CD4-positive, alpha-beta T cell treated with Interferon gamma for 1 hour (primary cell): ENCODE measurements at regions not wholly inside any gene's neighbourhood (a gene's known extent, or its start where the extent isn't known, plus 50 kb on each side); places are given as distances from the start of the nearest gene placed in this dataset.

ENCODE experiments used
- DNase-seq: peaks from one replicate; pipeline ENCODE4 v3.0.0-alpha.2; 2020

DNA sequence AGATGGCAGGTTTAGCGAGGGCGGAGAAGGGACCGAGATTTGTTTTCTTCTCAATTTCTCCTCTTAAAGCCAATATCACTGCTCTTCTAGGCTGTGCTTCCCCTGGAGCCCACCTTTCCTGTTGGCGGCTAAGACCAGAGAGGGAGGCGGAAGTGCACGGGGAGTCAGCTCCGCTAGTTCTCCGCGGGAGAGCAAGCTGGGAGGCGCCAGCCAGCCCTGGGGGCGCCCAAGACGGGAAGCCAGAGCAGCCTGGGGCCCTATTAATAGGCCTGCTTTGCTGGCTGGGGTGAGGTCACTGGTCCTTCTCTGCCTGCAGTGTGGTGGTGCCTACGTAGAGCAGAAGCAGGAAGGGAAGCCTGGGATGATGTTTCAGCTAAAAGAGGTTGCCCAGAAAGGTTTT lies 61.6 kb downstream of the LSM5 start:
- no peak for DNase-seq

DNA sequence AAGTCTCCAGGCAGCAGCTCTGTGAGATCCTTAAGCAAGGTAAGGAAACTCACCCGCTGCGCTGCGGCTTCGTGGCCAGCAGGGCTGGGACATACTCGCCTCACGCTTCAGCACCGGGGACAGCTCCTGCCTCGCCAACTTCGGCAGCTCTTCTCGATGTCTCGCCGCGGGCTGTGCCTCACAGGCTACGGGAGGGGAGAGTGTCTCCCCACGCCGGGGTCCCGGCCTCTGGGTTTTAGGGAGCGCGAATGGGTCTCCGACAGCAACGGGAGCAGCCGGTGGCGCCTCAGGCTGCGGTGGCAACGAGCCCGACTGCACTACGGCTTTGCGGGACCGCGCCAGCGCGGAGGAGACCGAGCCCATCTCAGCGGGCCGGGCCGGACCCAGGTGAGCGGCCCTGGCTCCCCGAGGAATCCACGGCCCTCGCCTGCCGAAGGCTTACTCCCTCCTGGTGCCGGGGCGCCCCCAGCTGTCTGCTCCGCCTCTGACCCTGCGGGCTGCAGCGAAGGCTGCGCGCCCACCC lies 62.4 kb downstream of the LSM5 start:
- DNase-seq = peak; percentile 16

DNA sequence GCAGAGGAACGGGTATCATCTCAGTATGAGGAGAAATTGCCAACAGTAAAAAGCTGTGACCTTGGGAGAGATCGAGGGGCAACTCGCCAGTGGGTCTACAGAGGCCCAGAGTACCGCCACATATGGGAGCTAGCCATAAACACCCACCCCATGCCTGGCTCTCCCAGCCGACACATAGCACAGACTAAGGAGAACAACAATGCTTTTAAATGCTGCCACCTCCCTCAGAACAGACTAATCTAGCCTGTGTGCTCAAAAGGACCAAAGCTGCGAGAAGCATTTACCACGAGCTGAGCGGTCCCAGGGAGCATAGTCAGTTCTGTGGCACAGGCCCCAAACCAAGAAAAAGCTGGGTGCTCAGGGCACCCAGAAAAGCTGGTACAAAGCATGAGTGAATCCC lies 73.3 kb downstream of the LSM5 start:
- DNase-seq = no peak

DNA sequence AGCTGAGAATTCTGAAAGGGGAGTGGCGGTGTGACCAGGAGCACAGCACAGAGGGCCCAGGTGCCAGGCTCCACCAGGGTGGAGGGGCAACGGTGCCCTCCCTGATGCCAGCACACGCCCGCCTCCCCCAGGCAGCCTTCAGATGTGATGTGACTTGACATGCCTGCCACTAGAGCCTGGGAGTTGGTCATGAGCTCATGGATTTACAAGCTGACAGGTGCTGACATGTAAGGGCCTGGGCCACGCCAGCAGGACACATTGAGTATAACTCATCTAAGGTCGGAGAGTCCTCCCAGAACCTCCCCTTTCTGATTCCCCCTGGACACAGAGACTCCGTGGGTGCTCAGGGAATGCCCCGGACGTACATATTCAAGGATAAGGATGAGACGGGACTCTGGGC lies 74.2 kb downstream of the LSM5 start:
- DNase-seq = no peak

DNA sequence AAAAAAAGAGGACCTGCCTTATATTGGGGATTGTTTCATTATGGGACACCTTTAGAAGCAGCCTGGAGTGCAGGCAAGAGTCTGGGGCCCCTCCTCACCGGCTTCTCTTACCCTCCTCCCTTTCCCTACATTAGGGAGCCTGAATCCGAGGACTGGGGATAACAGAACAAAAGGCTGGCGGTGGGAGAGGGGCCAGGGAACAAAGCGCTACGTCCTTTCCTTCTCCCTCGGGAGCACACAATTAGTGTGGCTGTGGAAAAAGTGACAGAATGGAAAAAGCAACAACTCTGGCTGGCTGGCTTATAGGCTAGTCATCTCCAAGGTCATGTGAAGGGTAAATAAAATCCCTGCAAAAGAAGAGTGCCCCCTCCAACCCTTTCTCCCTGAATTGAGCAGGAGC lies 74.7 kb downstream of the LSM5 start:
- DNase-seq = no peak

DNA sequence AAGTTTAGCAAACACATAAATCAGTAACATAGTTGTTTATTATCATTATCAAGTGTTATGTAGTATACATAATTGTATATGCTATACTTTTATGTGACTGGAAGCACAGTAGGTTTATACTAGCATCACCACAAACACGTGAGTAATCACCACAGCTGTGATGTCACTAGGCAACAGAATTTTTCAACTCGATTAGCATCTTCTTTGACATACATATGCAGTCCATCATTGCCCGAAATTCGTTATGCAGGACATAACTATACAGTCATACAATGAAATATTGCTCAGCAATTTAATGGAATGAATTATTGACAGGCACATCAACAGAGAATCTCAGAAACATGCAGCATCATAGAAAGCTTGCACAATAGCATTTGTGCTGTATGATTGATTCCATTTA lies 77.7 kb downstream of the LSM5 start:
- no peak for DNase-seq

DNA sequence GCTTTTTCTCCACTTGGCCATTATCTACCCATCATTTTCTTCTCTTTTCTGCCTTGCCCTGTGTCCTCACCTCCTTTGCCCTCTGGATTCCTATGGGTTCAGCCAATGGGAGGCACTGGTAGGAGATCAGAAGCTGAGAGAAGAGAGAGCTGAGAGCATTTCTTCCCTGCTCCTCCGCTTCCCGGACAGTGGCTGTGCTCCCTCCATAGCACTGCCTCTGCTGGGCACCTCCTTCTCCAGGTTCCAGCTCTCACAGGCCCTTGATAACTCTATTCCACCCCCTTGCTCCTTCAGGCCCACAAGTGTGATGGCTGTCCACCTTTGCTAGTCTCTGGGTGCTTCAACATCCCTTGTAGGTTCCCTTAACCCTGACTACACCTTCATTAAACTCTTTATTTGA lies 79.6 kb downstream of the LSM5 start:
- no peak for DNase-seq

DNA sequence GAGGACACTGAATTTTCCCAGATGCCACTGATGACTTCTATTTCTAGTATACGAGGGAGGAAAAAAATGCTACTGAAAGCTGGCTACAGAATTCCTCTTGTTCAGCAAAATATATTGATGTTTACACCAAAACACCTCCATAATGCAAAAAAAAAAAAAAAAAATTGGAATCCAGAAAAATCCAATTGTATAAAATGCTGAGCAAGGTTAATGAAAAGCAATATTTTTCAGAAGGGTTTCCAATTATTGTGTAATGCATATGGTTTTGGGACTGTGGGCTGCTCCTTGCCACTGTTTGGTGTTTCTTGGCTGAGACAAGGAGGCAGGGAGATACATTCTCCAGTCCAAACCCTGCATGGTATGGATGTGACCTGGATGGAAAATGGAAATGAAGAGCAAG lies 83.8 kb downstream of the LSM5 start:
- DNase-seq = no peak

DNA sequence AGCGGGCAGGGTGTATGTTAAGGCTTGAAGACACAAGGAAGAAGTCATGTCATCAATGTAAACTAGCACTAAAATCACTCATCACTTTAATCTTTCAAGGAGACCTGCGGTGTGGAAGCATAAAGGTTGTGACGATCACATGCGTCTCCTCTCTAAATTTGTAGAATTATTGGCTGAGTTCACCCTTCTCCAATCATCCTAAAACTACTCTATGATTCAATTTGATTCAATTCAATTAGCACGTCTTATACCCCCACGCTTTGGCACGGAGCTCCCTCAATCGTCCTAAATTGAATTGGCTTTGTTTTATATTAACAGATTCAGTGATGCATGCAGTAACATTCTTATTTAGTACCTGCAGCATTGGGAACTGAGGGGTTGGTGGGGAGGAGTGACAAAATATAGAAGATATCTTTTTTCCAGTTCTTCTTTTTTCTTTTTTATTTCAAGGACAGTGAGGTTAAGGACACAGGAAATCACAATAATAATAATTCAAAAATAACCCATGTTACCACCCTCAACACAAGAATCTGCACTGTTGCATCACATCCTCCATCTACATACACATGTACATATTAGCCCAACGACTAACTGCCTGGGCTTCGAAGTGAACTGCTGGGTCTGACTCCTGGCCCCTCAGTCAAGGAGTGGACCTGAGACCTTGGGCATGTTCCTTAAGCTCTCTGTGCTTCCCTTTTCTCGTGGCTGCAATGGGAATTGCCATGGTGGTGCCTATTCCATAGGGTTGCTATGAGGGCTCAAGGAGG lies 86.5 kb downstream of the LSM5 start:
- no peak for DNase-seq

DNA sequence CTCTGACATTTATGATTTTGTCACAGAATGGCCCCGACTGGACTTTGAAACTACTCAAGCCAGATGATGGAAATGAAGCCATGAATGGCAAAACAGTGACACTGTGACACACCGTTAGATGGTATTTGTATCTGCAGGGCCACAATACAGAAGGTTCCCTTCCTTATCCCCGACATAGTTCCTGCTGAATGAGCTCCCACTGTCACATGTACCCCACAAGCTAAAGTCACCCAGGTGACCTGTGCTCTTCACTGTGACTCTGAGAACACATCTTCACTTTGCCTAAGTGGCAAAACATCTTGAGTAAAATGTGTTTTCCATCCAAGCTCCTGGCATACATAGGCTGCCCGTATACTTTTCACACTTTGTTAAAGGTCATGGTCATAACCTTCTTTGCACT lies 89.5 kb downstream of the LSM5 start:
- DNase-seq = no peak

DNA sequence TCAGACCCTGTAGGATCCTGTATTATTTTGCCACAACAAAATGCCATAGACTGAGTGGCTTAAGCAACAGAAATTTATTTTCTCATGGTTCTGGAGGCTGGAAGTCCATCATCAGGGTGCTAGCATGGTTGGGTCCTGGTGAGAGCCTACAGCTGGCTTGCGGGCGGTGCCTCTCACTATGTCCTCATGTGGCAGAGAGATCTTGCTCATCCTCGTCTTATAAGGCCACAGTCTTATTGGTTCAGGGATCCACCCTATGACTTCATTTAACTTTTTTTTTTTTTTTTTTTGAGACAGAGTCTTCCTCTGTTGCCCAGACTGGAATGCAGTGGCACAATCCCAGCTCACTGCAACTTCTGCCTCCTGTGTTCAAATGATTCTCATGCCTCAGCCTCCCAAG lies 90.9 kb downstream of the LSM5 start:
- DNase-seq = no peak

DNA sequence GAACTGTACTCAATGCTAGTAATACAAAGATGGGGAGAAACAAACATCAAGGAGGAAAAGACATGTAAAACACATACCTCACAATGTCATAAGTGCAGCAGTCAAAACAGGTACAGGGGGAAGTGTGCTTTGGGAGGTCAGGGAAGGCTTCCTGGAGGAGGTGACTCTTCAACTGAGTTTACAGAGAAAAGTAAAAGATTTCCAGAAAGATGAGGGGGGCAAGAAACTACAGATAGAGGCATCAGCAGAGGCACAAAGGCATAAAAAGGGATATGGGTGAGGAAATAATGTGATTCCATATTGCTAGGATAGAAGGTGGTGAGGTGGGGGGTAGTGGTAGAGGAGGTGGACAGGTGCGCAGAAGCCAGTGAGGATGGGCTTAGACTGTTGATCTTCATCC lies 95.0 kb downstream of the LSM5 start:
- DNase-seq = no peak

DNA sequence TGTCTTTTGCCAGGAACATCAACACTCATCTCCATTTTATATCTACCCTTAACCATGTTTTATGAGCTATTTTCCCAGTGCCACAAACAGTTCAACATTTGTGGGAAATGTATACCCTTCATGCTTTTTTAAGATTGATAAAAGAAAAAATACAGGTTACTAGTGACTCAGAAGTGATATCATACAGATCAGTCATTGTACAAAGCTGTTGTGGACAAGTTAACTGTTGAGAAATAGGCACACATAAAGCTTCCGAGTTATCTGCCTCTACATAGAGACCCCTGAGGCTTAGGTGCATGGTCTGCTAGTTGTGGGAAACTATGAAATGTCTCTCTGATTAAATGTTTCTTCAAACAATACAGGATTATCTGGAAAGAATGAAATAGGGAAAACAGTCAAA lies 96.3 kb downstream of the LSM5 start:
- DNase-seq = no peak

DNA sequence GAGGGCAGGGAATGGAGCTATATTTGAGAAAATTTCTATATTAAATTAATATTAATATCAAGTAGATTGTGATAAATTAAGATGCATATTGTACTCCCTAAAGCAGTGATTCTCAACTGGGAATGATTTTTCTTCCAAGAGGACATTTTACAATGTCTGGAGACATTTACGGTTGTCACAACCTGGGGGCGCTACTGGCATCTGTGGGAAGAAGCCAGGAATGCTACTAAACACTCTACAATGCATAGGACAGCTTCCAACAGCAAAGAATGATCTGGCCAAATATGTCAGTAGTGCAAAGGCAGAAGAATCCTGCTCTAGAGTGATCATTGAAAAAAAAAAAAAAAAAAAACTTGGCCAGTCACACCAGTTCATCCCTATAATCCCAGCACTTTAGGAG lies 100.0 kb downstream of the LSM5 start:
- no peak for DNase-seq

DNA sequence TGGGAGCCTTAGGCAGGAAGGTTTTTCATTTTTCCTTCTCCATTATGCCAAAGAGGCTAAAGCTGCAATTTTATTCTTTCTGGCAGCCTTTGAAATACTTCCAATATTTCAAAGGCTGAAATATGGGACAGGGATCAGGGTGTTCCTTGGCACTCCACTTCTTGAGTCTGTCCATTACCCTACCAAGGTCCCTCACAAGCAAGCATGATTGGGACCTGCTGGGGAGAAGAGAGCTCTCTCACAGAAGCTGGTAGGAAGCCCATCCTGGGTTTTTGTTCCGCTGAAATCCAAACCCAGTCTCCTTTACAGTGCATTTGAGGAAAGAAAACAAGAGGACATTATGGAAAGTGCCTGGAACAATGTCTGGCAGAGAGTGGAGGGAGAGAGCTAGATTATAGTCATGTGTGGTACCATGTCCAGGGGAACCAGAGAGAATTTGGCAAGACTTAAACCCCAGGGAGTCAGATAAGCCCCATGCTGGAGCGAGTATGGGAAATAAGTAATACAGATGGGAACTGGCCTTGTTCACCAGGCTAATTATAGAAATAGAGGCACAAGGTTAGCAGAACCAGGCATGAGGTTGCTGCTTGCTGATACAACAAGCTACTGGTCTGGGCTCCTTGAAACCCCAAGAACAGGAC lies 104.7 kb downstream of the LSM5 start:
- DNase-seq = no peak

DNA sequence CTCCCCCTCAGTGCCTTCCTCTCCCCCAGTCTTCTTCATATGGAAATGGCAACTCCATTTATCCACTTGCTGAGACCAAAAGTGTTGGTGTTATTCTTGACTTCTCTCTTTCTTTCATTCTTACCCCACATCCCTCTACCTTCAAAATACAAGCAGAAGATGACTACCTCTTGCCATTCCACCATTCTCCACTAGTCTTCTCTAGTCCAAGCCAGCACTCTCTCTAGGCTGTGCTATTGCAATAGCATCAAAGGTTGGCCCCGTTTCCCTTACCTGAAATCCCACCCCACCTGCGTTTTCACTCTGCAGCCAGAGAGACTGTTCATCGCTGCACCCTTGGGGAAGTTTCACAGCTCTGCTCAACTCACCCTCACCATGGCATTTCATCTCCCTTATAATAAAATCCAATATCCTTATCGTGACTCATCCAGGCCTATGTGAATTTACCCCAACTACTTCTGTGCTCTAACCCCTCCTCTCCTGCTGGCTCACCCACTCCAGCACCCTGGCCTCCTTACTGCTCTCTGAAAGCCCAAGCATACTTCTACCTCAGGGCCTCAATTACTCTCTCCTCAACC lies 109.1 kb downstream of the LSM5 start:
- no peak for DNase-seq

DNA sequence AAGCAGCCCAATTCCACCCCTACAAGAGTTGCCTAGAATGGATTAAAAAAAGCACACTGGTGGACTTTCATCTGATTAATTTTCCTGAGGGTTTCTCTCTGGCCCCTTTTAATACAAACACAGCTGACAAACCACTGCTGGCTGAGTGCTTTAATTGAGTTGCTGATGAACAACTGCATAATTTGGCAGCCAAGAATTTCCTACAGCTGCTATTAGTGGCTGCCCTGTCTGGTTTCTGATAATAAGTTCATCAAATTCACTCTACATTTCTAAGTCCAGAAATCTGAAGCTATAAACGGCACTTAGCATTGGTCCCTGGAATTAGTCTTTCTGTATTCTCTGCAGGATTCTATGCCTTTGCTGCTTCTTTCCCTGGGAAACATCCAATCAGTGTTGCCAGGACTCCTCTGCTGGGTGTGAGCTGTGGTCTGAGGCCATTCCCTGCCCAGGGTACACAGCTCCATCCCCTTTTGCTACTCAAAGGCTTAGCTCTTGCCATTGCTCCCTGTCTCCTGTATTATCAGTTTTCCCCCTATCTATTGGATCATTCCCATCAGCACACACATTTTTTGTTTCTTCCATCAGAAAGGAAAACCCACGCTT lies 110.6 kb downstream of the LSM5 start:
- DNase-seq = no peak

DNA sequence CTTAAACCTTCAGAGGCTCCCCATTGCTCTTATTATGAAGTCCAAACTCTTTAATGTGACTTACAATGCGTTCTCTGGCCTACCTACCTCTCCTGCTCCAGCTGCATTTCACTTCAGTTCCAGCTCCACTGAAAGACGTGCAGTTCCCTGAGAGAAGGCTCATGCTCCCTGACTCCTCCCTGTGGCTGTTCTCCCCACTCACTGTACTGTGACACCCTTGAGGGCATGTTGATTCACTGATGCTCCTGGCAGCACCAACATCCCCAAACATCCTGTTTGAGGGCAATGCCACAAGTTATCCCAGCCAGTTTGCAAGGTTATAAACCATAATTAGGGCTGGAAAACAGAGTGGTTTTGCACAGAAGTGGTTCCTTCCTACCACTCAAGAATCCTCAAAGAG lies 111.2 kb downstream of the LSM5 start:
- no peak for DNase-seq

DNA sequence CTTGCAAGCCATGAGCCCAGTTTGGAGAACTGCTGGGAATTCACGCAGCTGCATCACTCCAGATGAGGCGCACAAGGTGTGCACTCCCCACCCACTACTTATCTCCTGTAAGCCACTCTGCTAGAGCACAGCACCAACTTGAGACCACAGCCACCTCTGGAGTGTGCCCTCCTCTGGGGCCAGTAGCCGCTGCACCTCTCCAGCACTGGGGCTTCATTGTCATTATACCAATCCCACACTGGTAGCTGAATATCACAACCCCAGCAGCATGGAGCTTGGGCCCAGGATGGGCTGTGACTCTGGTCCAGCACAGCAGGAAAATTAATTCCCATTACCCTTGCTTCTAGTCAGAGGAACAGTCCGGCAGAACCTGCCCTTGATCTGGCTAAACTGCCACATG lies 125.6 kb downstream of the LSM5 start:
- DNase-seq = no peak

DNA sequence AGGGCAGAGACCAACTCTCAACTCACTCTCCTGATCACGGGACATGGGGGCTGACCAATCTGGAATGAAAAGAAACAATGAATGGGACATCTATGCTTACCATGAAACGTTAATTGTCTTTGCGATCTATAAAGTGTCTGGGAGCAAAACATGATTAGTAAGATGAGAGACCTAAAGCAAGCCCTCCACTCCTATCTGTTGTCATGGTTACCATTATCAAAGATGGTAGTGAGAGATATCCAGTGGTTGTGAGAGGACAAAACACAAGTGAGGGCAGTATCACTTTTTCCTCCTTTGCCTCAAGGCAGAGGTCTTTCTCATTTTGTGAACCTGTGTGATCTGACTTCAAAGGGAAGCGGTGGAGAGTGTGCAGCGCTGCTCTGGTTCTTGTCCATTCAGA lies 130.1 kb downstream of the LSM5 start:
- no peak for DNase-seq

DNA sequence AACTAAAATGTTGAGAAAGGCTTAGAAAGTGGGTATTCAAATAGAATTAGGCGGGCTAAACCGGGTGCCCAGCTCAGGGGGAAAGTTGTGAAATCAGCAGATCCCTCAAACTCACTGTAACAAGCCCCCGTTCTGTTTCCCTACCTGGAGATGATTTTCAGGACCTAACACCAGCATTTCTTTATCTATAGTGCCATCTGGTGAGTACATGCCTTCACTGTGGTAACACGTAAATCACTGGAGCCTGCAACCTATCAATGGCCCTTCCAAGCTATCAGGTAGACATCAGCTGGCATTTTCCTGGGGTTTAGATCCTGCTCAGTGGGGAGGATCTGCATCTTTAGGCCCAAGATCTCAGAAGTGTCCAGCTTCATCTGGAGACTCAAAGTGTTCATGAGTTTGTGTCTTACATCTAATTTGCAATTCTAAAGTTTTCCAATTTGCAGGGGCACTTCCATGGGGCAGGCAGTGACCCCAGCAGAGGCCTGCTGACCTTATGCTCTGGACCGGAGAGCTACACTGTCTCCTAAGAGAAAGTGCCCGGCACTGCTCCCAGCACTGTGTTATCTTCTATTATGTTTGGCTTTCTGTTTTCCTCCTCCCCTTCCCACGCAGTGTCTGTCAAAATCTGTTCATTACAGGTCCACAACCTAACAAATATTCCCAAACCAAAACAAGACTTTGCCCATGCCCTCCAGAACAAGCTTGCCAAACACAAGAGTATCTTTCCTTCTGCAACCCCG lies 132.5 kb downstream of the LSM5 start:
- DNase-seq = no peak

DNA sequence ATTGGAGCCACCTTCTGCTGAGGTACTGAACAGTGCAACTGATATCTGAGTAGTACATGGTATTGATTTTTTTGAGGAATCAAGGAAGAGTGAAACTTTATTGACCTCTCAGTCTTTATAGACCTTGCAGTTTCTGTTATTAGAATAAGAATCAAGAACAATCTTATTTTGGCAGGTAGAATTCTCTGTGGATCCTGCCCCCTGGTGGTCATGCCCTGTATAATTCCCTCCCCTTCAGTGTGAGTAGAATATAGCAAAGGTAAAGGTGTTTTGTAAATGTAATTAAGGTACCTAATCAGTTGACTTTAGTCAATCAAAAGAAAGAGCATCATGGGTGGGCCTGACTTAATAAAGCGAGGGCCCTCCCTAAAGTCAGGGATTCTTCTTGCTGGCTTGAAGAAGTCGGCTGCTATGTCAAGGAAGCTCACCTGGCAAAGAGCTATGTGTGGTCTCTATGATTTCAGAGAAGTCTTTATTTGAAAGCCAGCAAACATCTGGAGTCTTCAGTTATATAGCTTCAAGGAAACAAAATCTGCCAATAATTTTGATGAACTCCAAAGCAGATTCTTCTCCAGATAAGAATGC lies 142.8 kb downstream of the LSM5 start:
- no peak for DNase-seq

DNA sequence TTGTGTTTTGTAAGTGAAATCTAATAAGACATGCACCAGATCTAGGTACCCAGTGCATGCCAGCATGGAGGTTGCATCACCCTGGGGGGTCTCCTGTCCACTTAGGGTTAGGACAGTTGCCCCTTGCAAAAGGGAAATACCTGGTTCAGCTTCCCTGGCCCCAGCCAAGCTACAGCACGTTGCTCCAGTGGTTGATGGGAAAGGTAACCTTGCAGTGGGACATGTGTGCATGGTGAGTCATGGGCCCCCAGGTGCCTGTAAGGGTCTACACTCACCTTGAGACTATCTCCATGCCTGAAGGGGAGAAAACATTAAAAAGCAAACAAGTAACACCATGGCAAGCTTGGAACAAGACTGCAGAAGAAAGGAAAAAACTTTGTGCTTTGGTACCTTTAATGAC lies 143.9 kb downstream of the LSM5 start:
- no peak for DNase-seq
